ENCODE measurements at regions not wholly inside any gene's neighbourhood (a gene's known extent, or its start where the extent isn't known, plus 50 kb on each side); places are given as distances from the start of the nearest gene placed in this dataset.

- no peak for TF ChIP-seq POLR2AphosphoS5 (IDR thresholded peaks at IDR 0.05; ENCODE audit: low read depth, low read length)
- TF ChIP-seq CTCF (IDR thresholded peaks at IDR 0.05) = no peak
- no peak for TF ChIP-seq REST (IDR thresholded peaks at IDR 0.05; ENCODE audit: insufficient read depth in 1 of 2, low read depth in 2 of 2, low read length in 1 of 2)
Measured at GRCh38 chr9:117916291-117916690, 212.1 kb downstream of the TLR4 start.

Measured in Panc1 (cell line).